ENCODE measurements at regions not wholly inside any gene's neighbourhood (a gene's known extent, or its start where the extent isn't known, plus 50 kb on each side); places are given as distances from the start of the nearest gene placed in this dataset.

- WGBS, 2 donors = 65 to 76% methylated on average over 3 of the region's 3 CpGs
- DNase-seq = no peak
- no peaks in the 10 kb centered on the region for H3K4me1 ChIP-seq
Observed at GRCh38 chr15:96402403-96402802, 71.9 kb downstream of the NR2F2 start.

DNA sequence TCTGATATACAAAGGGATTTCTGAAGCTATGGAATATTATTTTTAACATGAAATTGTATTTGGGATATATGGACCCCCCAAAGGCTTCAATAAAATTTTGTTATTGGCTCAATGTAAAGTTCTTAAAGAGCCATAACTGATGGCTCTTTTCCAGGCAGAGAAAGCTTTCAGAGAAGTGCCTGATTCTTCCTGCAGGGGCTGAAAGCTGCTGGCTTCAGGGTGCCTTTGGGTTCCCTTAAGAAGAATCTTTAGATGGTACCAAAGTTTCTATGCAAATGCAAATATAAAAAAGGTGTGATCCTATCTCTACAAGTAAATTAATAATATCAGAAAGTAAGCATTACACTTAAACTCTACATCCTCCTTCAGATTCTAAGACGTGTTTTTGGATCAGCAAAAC, 72.6 kb downstream of the NR2F2 start:
- DNase-seq = no peak
- Histone ChIP-seq H3K36me3 (no peaks in the 10 kb centered on the region), H3K27ac (no peak overlapping the region), H3K9me3 (no peaks in the 10 kb centered on the region), H3K4me1 (no peaks in the 10 kb centered on the region), H3K4me3 (replicated peaks in 1 of 3) (no peak overlapping the region), H3K27me3 (peaks cover 4% of the 10 kb centered on the region)
- TF ChIP-seq POLR2A (IDR thresholded peaks at IDR 0.05) = no peak
- TF ChIP-seq, protein P1, sequence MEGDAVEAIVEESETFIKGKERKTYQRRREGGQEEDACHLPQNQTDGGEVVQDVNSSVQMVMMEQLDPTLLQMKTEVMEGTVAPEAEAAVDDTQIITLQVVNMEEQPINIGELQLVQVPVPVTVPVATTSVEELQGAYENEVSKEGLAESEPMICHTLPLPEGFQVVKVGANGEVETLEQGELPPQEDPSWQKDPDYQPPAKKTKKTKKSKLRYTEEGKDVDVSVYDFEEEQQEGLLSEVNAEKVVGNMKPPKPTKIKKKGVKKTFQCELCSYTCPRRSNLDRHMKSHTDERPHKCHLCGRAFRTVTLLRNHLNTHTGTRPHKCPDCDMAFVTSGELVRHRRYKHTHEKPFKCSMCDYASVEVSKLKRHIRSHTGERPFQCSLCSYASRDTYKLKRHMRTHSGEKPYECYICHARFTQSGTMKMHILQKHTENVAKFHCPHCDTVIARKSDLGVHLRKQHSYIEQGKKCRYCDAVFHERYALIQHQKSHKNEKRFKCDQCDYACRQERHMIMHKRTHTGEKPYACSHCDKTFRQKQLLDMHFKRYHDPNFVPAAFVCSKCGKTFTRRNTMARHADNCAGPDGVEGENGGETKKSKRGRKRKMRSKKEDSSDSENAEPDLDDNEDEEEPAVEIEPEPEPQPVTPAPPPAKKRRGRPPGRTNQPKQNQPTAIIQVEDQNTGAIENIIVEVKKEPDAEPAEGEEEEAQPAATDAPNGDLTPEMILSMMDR (IDR thresholded peaks at IDR 0.05) = no peak
- intact Hi-C loops (cut with DNase I) = no loop called here
- WGBS, 2 donors = 82 to 93% methylated on average over 1 of the region's 1 CpG

More at GRCh38 chr15:96402403-96402802, 71.9 kb downstream of the NR2F2 start:
- H3K4me3 ChIP-seq (replicated peaks in 1 of 3) = no peak overlapping the region
- intact Hi-C loops (cut with DNase I) = no loop called here
- no peaks in the 10 kb centered on the region for H3K27me3 ChIP-seq
- no peaks in the 10 kb centered on the region for H3K36me3 ChIP-seq
- TF ChIP-seq POLR2A (IDR thresholded peaks at IDR 0.05) = no peak
- TF ChIP-seq, protein P1 (IDR thresholded peaks at IDR 0.05) = no peak
- H3K9me3 ChIP-seq = no peaks in the 10 kb centered on the region
- no peak overlapping the region for H3K27ac ChIP-seq

DNA sequence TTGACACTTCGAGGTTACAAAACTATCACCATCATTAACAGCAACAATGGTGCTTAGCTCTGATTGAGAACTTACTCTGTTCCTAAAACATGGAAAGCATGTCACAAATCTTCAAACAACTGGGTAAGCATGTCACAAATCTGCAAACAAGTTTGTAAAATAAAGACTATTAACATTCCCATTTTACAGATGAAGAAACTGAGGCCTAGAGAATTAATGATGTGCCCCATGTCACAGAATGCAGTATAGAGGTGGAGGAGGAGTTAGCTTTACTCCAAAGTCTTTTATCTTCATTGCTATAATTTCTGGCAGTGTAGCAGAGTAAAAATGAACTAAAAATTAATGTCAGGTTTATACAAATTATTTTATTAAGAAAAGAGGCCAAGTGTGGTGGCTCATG, 73.4 kb downstream of the NR2F2 start:
- Histone ChIP-seq H3K4me1 (peaks cover 3 to 4% of the 10 kb centered on the region in 2 donors), H3K27ac (no peak overlapping the region), H3K27me3 (peaks cover 12% of the 10 kb centered on the region), H3K4me3 (replicated peaks in 1 of 3) (no peak overlapping the region), H3K36me3 (no peaks in the 10 kb centered on the region), H3K9me3 (no peaks in the 10 kb centered on the region)
- intact Hi-C loops (cut with DNase I) = no loop called here
- no peak for TF ChIP-seq POLR2A (IDR thresholded peaks at IDR 0.05)
- TF ChIP-seq, protein P1 (IDR thresholded peaks at IDR 0.05) = no peak
- DNase-seq = no peak
- 87 to 90% methylated on average over 1 of the region's 1 CpG for WGBS, 2 donors

GRCh38 chr15:96404560-96404959, 74.1 kb downstream of the NR2F2 start:
- Histone ChIP-seq H3K9me3 (no peaks in the 10 kb centered on the region), H3K36me3 (no peaks in the 10 kb centered on the region), H3K27ac (no peak overlapping the region), H3K4me3 (replicated peaks in 1 of 3) (no peak overlapping the region), H3K27me3 (peaks cover 19% of the 10 kb centered on the region), H3K4me1 (peaks cover 10% of the 10 kb centered on the region in 2 donors)
- TF ChIP-seq POLR2A (IDR thresholded peaks at IDR 0.05) = no peak
- TF ChIP-seq, protein P1 (IDR thresholded peaks at IDR 0.05) = no peak
- intact Hi-C loops (cut with DNase I) = no loop called here
- no peak for DNase-seq
- WGBS, 2 donors = 90 to 97% methylated on average over 2 of the region's 2 CpGs

DNA sequence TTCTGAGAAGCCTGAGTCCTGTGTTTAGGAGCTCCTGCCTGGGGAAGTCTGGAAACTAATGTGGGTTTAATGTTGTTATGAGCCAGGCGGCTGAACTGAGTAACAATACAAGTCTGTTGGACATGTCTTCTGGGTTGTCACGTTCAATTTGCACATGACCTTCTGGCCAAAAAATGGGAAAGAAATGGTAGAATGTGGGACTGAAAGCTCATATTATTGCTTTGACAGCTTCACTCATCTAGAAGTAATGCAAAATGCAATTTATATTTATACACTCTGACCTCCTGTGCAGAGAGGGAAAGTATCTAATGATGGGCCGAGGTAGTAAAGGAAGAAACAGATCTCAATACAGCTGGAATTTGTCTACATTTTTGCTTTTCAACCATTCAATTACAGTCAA, 75.8 kb downstream of the NR2F2 start:
- H3K27me3 ChIP-seq = peaks cover 34% of the 10 kb centered on the region

More for the DNA sequence above, 75.8 kb downstream of the NR2F2 start:
- H3K36me3 ChIP-seq = no peaks in the 10 kb centered on the region
- H3K4me1 ChIP-seq = peaks cover 10 to 14% of the 10 kb centered on the region in 2 donors
- H3K9me3 ChIP-seq = no peaks in the 10 kb centered on the region
- 92 to 93% methylated on average over 3 of the region's 3 CpGs for WGBS, 2 donors
- TF ChIP-seq, protein P1 (IDR thresholded peaks at IDR 0.05) = no peak
- TF ChIP-seq POLR2A (IDR thresholded peaks at IDR 0.05) = no peak
- H3K4me3 ChIP-seq (replicated peaks in 1 of 3) = no peak overlapping the region
- no peak overlapping the region for H3K27ac ChIP-seq
- DNase-seq = no peak
- intact Hi-C loops (cut with DNase I) = loop anchor here (5.0 kb wide), 1 partner anchor 49 kb away; no protein-coding TSS in a partner anchor

Measured in thyroid gland (tissue), 4 donors.